Epithelial cell of proximal tubule (primary cell): ENCODE measurements at regions not wholly inside any gene's neighbourhood (a gene's known extent, or its start where the extent isn't known, plus 50 kb on each side); places are given as distances from the start of the nearest gene placed in this dataset.

ENCODE experiments used
- DNase-seq: peaks from one replicate; pipeline ENCODE4 v3.0.0-alpha.2; 2011; ENCODE audit warnings: low read depth
- H3K4me3 ChIP-seq: 2 replicates; pipeline ENCODE4 v1.5.1; 2011; ENCODE audit warnings: low read depth, mild to moderate bottlenecking, low read length
- CTCF ChIP-seq: conservative IDR thresholded peaks from 2 replicates; pipeline ENCODE4 v1.5.1; 2012; ENCODE audit warnings: low read depth, mild to moderate bottlenecking, low read length

- no peak overlapping the region for H3K4me3 ChIP-seq
- TF ChIP-seq CTCF, result no peak
- DNase-seq, result no peak
Observed at GRCh38 chr2:155867564-155867963, 465.0 kb downstream of the NR4A2 start.

- TF ChIP-seq CTCF, result no peak
- no peak for DNase-seq
- no peak overlapping the region for H3K4me3 ChIP-seq
Observed at GRCh38 chr2:155866477-155866876, 466.0 kb downstream of the NR4A2 start.

- DNase-seq, result no peak
- no peak overlapping the region for H3K4me3 ChIP-seq
- no peak for TF ChIP-seq CTCF
Observed at GRCh38 chr2:155852156-155852555, 480.4 kb downstream of the NR4A2 start.

GRCh38 chr2:155846259-155846658 is 486.3 kb downstream of the NR4A2 start:
- TF ChIP-seq CTCF, result no peak
- no peak overlapping the region for H3K4me3 ChIP-seq
- no peak for DNase-seq

- no peak for TF ChIP-seq CTCF
- H3K4me3 ChIP-seq, result no peak overlapping the region
- DNase-seq, result no peak
Observed at GRCh38 chr2:155844461-155844860, 488.1 kb downstream of the NR4A2 start.

- TF ChIP-seq CTCF, result no peak
- no peak for DNase-seq
- no peak overlapping the region for H3K4me3 ChIP-seq
Observed at GRCh38 chr2:155842103-155842502, 490.4 kb downstream of the NR4A2 start.

- no peak overlapping the region for H3K4me3 ChIP-seq
- no peak for TF ChIP-seq CTCF
- no peak for DNase-seq
Observed at GRCh38 chr2:155841442-155841841, 491.1 kb downstream of the NR4A2 start.
